ENCODE measurements at regions not wholly inside any gene's neighbourhood (a gene's known extent, or its start where the extent isn't known, plus 50 kb on each side); places are given as distances from the start of the nearest gene placed in this dataset.

DNA sequence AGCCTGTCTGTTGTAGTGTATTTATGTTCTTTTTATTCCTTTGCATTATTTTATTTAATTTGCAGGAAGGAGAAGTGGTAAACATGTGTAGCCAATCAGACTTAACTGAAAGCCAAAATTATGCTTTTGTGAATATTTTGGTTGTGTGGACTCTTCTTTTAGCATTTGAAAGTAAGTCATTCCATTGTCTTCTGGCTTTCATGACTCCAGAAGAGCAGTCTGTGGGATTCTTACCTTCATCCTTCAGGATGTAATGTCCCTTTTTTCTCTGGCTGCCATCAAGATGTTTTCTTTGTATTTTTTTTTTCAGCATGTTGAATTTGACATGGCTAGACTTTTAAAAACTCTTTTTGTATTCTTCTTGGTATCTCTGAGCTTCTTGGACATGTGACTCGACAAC lies 895.2 kb upstream of the ZEB2 start:
- no peak for DNase-seq (ENCODE audit: low spot score in 2 of 2, unreplicated experiment in 2 of 2)
- peaks cover 49% of the 10 kb centered on the region for H3K9me3 Mint-ChIP-seq
- H3K27ac Mint-ChIP-seq = no peak overlapping the region
- TF ChIP-seq, protein P1, sequence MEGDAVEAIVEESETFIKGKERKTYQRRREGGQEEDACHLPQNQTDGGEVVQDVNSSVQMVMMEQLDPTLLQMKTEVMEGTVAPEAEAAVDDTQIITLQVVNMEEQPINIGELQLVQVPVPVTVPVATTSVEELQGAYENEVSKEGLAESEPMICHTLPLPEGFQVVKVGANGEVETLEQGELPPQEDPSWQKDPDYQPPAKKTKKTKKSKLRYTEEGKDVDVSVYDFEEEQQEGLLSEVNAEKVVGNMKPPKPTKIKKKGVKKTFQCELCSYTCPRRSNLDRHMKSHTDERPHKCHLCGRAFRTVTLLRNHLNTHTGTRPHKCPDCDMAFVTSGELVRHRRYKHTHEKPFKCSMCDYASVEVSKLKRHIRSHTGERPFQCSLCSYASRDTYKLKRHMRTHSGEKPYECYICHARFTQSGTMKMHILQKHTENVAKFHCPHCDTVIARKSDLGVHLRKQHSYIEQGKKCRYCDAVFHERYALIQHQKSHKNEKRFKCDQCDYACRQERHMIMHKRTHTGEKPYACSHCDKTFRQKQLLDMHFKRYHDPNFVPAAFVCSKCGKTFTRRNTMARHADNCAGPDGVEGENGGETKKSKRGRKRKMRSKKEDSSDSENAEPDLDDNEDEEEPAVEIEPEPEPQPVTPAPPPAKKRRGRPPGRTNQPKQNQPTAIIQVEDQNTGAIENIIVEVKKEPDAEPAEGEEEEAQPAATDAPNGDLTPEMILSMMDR (IDR thresholded peaks at IDR 0.05; ENCODE audit: unreplicated experiment) = no peak
- H3K27me3 Mint-ChIP-seq (ENCODE audit: low read depth) = peaks cover 2% of the 10 kb centered on the region
- peaks cover 22% of the 10 kb centered on the region for H3K36me3 Mint-ChIP-seq
- peaks cover 11% of the 10 kb centered on the region for H3K4me1 Mint-ChIP-seq
- no peak overlapping the region for H3K4me3 Mint-ChIP-seq

DNA sequence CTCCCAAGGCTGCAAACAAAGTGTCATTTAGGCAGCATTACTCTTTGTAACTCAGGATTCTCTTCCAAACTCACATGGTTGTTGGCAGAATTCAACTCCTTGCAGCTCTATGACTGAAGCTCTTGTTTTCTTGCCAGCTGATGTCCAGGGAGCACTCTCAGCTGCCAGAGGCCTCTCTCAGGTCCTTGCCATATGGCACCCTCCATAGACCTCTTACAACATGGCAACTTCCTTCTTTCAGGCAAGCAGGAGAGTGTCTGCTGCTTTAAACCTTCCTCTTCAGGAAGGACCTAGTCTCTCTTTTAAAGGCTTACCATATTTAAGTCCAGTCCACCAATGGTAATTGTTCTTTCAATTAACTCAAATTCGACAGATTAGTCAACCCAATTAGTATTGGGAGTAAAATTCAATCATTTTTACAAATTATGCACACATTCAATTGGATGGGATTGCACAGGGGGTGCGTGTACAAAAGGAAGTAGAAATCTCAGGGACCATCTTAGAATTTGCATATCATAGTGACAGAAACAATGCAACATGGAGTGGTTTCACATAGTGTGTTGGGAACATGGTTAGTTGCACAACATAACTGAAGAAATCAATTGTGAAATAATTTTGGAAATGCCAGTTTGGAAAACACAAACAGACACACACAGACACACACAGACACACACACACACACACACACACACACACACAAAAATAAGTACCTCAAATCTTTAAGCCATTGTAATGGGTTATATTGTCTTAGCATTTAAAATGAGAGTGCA lies 893.5 kb upstream of the ZEB2 start:
- TF ChIP-seq, protein P1 (IDR thresholded peaks at IDR 0.05; ENCODE audit: unreplicated experiment) = no peak
- Mint-ChIP-seq H3K27me3 (ENCODE audit: low read depth) (peaks cover 2% of the 10 kb centered on the region), H3K4me3 (no peak overlapping the region), H3K4me1 (peaks cover 15% of the 10 kb centered on the region), H3K27ac (no peak overlapping the region), H3K36me3 (peaks cover 22% of the 10 kb centered on the region), H3K9me3 (peaks cover 39% of the 10 kb centered on the region)
- DNase-seq (ENCODE audit: low spot score in 2 of 2, unreplicated experiment in 2 of 2) = no peak

DNA sequence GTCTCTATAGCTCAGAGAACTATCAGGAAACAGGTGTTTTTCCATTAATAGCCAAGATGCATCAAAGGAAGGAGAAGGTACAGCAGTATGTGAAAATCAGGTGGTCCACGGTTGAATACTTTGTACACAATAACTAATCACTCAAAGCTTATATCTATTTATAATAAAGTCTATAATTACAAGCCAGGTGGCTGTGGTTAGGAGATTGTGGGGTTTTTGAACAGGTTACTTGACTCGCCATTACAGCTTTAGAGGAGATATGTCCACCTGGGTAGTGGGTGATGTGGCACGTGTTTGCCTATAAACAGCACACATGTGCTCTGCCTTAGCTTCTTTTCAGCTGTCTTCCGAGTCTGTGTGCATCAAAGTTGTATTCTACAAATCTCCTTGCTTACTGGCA lies 892.2 kb upstream of the ZEB2 start:
- H3K9me3 Mint-ChIP-seq = peaks cover 39% of the 10 kb centered on the region

GRCh38 chr2:145411493-145411892 lies 891.6 kb upstream of the ZEB2 start:
- no peak overlapping the region for H3K27ac Mint-ChIP-seq
- peaks cover 34% of the 10 kb centered on the region for H3K9me3 Mint-ChIP-seq
- peaks cover 17% of the 10 kb centered on the region for H3K36me3 Mint-ChIP-seq
- peaks cover 11% of the 10 kb centered on the region for H3K4me1 Mint-ChIP-seq
- peaks cover 2% of the 10 kb centered on the region for H3K27me3 Mint-ChIP-seq (ENCODE audit: low read depth)
- no peak overlapping the region for H3K4me3 Mint-ChIP-seq
- TF ChIP-seq, protein P1 (IDR thresholded peaks at IDR 0.05; ENCODE audit: unreplicated experiment) = no peak
- DNase-seq (ENCODE audit: low spot score in 2 of 2, unreplicated experiment in 2 of 2) = no peak

More for the DNA sequence above, 892.2 kb upstream of the ZEB2 start:
- H3K36me3 Mint-ChIP-seq = peaks cover 22% of the 10 kb centered on the region
- no peak overlapping the region for H3K27ac Mint-ChIP-seq
- TF ChIP-seq, protein P1 (IDR thresholded peaks at IDR 0.05; ENCODE audit: unreplicated experiment) = no peak
- no peak for DNase-seq (ENCODE audit: low spot score in 2 of 2, unreplicated experiment in 2 of 2)
- peaks cover 2% of the 10 kb centered on the region for H3K27me3 Mint-ChIP-seq (ENCODE audit: low read depth)
- H3K4me1 Mint-ChIP-seq = peaks cover 11% of the 10 kb centered on the region
- H3K4me3 Mint-ChIP-seq = no peak overlapping the region

DNA sequence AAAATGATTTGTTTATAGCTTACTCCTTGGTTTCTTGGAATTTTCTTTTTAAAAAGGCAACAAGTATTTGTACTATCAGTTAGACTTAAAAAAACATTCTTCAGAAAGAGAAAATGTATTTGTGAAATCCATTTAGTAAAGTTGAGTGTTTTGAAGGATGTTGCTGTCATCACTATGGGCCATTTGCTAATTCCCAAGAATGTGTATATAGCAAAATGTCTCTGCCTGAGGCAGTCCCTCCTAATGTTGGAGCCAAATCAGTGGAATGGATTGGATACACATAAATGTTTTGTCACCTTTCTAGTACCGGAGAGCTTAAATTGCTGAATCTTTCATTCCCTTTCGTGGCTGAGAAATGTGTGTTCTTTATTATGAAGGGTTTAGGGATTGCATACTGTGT lies 890.2 kb upstream of the ZEB2 start:
- DNase-seq (ENCODE audit: low spot score in 2 of 2, unreplicated experiment in 2 of 2) = no peak
- peaks cover 11% of the 10 kb centered on the region for H3K4me1 Mint-ChIP-seq
- no peak overlapping the region for H3K4me3 Mint-ChIP-seq
- H3K27ac Mint-ChIP-seq = no peak overlapping the region
- TF ChIP-seq, protein P1 (IDR thresholded peaks at IDR 0.05; ENCODE audit: unreplicated experiment) = no peak
- peaks cover 5% of the 10 kb centered on the region for H3K36me3 Mint-ChIP-seq
- peaks cover 2% of the 10 kb centered on the region for H3K27me3 Mint-ChIP-seq (ENCODE audit: low read depth)
- H3K9me3 Mint-ChIP-seq = peaks cover 20% of the 10 kb centered on the region

All from mesothelial cell of epicardium (in vitro differentiated cells).